COR-L47 (cell line): ENCODE measurements at regions not wholly inside any gene's neighbourhood (a gene's known extent, or its start where the extent isn't known, plus 50 kb on each side); places are given as distances from the start of the nearest gene placed in this dataset.

Experiments
- DNase-seq: peaks from one replicate; lab custom pipeline; 2025; lab: John Stamatoyannopoulos, UW

DNA sequence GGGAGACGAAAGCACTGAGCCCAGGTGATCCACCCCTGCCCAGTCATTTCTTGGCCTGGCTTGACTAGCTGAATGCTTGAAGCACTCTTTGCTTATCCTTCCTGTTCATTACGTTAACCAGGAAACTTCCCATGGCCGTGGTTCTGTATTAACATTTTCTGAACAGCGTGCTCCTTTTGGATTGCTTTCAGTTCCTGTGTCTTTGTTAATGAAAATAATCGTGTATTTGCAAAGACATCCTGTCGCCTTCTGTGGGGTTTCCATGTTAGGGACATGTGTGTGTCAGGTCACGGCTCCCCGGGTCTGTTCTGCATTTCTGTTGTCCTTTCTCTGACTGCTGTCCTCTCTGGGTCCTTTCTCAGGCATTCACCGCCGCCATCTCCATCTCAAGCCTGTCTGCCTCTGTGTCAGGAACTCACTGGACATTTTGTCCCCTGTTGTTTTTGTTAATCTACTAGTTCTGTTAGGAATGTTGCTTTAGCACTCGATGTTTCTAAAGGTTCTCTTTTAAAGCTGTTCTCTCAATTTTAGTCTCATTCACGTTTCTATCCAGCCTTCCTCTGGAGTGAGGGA is 434.1 kb upstream of the HS6ST1 start:
- DNase-seq: no peak

DNA sequence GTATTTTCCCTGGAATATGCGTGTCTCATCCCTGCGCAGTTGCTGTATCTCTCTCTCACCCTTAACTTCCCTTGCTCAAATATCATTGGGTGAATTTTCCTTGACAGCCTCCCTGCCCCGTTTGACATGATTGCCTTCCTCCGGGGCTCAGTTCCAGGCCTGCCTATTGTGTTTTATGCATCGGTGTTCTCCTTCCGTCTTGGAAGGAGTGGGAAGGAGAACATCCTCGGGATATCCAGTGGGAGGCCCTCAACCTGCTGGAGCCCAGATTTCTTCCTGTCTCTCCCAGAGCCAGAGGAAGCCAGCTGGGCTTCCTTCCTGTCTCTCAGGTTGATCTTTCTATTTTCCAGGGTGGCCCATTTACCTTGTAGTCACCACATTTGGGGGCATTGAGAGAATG is 434.7 kb upstream of the HS6ST1 start:
- DNase-seq: no peak

DNA sequence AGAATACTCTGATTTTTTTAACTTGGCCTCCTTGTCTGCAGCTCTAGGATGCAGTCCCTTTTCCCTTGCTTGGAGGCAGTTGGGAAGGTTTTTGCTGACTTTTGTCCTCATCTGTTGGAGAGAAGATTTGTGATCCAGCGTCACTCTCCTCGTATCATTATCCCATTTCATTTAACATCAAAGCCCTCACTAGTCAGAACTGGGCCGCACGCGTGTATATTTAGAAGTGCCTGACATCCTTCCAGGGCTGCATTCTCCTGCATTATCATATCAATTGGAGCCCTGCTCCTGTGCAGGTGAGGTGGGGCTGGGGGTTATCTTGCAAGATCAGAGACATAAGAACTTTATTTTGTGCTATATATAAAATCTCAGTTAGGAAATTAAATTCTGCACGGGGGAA is 435.1 kb upstream of the HS6ST1 start:
- DNase-seq: no peak

DNA sequence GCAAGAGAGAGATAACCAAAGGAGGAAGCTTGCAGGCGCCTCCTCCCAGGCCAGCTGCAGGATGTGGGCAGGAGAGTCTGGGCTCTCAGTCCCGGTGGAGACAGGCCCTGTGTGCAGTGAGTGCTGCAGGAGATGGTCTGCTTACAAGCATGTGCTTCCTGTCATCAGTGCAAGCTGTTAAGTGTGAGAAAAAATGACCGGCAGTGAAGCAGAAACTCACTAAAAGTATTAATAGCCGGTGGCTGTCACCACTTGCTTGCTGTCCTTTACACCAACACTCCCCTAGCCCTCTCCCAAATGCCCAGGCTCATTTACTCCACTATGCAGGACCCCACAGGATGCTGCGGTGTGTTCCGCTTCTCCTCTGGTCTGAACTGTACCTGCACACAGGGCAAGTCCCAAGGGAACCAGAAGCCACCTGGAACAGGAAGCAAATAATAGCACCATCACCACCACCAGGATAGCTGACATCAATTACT is 435.6 kb upstream of the HS6ST1 start:
- no peak for DNase-seq

DNA sequence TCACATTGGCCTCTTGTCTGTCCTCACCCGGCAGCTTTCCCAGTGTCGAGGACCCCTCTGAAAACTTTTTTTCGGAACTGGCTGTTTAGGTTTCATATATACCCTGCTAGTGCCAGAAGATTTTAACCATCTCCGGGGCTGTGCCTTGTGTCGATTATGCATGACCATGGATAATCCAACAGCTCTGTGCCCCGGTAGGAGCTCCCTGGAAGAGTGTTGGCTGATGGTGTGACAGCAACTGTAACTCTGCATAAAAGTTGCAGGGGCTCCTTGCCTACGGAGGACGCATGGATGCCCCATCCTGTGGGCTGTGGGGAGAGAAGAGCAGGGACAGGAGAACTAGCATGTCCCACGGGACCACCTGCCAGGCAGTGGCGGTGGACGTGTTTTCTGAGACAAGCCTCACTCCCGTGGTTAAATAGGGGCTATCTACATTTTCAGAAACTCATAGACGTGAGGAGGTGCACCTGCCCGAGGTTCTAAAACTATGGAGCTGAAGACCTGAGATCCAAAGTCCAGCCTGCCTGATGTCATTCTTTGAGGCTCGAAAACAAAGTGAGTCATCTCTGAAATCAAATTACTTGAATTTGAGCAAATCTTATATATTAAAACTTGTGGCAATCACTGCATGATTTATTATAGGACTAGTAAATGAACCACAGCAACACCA is 437.2 kb upstream of the HS6ST1 start:
- no peak for DNase-seq

DNA sequence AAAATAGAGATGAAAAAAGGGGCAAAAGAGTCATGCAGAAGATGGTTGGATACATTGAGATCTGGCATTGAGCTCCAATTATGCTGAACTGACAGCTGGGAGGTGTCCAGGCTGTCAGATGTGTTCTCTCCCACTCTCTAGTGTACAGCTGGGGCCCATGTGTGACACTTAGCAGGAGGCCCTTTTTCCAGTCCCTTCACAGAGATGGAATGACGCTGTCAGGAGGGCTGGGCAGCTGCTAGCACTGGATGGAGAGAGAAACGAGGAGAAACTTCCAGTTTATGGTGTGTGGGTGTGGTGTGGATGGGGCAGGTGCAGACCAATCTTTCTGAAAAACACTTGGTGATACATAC is 437.7 kb upstream of the HS6ST1 start:
- DNase-seq: no peak

DNA sequence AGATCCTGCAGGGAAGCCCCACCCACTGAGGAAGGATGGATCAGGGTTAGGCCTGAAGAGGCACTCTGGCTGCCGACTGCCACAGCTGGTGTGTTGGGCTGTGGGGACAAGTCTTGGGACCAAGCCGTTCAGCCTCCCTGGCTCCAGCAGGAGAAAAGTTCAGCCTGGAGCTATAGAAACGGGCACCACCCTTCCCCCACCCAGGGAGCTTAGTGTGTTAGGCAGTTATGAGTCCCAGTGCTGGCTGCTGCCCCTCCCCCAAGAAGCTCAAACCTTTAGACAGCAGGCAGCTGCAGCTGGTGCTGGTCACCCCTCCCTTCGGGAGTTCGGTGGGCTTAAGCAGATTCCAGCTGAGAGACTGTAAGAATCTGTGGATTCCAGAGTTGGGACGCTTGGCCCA is 447.1 kb upstream of the HS6ST1 start:
- DNase-seq: no peak

DNA sequence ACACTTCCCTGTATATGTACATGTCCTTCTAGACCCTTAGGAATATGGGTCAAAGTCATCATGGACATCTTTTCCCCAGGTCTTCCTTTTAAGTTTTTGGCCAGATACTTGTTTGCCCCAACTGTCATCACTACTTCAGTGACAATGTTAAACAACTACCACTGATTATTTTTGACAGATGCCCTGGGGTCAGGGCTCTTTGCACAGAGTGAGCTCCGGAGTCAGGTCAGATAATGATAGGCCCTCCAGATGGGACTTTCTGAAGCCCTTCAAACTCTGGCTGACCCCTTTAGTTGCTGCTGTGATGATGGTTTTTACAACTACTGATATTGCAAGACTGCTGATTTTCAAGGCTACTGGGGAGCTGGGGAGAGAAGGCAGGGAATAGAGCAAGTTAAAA is 449.4 kb upstream of the HS6ST1 start:
- DNase-seq: no peak

DNA sequence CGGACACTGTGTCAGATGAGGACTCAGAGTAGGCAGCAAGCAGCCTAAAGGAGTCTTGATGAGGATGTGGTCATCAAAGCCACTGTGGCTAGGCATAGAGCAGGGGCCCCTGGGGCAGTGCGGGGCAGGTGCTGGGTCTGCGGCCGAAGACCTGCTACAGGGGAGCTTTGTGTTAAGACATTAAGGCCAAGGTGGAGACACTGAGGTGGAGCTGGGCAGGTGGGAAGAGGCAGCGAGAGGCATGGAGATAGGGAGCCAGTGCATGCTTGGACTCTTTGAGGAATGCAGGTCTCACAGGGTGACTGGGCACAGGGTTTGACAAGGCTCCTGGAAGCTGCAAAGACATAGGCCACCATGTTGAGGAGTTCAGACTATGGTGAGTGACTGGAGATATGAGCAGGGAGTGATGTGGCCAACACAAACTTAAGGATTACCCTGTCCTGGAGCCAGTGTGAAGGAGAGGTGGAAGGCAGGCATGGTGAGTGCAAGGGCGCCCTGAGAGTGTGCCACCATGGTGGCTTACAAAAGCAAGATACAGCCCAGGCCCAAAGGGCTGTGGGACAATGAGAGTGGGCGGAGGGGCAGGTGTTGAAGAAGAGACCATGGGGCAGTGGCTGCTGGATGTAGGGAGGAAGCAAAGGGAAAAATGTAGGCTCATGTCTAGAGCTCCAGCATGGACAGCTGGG is 450.9 kb upstream of the HS6ST1 start:
- no peak for DNase-seq

DNA sequence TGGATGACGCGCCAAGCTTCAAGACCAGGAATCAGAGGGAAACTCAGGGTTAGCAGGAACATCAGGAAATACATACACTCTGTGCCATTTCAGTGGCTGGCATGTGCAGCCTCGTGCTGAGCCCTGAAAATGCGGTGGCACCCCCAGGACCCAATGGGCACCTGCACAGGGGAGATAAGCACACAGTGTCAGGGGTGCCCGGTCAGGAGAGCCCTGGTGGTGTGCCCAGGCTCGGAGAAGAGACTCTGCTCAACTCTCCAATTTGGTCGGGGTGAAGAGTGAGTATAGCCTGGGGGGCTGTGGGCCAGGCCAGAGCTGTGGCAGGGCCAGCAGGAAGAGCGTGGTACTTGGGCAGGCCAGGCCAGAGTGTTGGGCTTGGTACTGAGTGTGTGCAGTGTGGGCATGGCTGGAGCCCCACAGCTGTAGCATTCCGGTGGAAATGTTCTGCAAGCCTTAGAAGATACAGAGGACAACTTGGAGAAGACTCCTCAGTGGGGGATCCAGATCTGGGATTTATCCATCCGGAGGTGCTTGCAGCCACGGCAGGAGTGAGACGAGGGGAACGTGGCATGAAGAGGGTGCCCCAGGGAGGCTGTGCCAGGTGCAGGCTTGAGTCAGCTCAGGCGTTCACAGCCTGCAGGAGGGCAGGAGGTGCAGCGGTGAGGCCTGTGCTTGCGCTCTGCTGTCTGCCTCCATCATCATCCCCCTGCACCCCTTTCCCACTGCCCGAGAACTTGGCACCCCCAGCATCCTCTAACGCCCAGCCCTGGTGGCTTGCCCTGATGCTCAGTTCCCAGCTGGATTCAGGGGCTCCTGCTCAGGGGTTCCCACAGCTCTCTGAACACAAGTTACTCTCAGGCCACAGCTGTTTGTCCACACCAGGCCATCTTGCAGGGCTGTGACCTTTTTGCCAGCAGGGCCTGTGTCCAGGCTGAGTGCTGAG is 451.7 kb upstream of the HS6ST1 start:
- no peak for DNase-seq

DNA sequence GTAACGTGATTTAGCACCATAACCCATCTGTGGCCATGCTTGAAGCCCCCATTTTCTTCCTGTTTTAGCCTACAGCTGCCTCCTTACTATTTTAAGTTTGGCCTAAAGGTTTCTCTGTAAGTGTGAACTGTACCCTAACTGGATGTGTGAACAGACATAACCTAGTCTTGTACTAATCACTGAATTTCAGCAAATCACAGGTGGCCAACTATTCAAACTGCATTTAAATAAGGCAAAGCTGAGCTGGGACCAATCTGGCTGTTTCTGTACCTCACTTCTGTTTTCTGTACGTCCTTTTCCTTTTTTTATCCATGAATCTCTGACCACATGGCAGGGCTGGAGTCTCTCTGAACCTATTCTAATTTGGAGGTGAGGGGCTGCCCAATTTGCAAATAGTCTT is 452.7 kb upstream of the HS6ST1 start:
- DNase-seq: no peak

DNA sequence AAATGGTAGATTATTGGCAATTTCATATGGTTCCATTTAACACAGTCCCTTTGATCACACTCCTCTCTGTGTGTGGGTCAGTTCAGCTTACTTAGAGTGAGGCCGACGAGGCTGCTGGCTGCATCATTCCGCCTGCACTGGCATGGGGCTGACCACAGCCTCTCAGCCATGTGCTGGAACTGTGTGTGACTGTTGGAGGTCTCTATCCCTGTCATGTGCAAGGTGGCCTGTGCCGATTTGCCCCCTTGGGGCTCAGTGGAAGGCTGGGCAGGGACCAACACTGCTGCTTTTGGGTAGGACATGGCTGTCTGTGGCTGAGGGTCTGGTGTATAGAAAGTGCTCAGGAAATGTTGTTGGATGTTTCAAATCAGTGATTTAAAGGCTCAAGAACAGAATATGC is 454.0 kb upstream of the HS6ST1 start:
- no peak for DNase-seq

DNA sequence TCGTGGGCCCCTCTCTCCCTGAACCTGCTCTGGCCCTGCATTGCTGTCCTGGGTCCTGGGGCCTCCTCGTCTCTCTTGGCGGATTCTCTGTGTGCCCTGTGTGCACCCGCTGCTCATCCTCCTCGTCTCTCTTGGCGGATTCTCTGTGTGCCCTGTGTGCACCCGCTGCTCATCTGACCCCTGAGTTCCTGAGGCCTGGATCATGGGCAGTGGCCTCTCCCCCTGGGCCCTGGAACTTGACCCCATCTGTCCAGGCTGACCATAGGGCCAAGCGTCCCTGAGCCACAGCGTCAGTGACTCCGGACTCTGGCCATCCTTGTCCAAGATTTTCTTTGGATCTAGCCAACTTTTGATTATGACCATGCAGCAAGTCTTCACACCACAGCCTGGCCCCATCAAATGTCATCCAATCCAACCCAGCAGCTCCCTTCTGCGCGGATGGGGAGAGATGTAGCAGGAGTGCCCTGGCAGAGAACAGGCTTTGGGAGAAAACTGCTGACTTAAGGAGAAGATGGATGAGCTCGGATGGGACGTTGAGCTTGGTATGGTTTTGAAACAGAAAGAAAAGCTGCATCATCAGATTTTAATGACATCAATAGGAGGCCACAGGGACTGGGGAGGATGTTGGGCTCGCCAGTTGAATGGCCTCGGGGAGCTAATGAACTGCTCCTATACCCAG is 455.1 kb upstream of the HS6ST1 start:
- DNase-seq: no peak

DNA sequence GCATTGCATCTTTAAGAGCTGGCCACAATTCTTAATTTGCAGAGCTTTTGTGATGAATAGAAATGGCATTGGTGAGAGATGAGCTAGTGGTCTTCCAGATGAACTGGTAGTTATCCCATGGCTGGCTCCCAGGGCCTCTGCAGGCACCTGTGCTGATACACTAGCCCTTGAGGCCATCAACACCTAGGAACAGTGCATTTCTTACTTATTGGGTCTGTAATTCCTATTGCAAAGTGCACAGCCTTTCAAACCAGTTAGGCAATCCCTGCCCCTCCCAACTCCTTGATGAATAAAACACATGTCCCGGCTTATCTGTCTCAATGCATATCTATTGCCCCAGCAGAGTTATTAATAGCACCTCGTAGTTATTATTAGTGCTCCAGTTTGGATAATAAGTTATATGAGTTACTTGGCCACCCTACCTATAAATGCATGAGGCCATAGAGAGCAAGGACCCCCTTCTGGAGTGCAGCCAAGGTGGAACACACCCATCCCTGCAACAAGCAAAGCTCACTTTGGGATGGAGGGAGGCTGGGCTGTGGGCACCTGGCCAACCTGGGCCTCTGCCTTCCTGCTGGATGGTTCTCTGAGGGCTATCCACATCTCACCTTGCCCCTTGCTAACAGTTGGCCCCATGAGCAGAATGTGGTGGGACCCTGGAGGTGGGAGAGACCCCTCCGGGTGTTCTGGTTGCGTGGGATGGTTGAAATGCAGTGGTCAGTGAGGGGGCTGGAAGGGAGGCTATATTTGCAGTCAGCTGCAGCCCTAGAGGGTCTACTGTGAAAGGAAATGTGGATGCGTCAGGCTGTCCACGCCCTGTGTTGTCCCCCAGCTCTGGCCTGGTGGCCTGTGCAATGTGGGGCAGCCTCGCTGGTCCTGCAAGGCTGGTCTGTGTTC is 455.9 kb upstream of the HS6ST1 start:
- DNase-seq: no peak

DNA sequence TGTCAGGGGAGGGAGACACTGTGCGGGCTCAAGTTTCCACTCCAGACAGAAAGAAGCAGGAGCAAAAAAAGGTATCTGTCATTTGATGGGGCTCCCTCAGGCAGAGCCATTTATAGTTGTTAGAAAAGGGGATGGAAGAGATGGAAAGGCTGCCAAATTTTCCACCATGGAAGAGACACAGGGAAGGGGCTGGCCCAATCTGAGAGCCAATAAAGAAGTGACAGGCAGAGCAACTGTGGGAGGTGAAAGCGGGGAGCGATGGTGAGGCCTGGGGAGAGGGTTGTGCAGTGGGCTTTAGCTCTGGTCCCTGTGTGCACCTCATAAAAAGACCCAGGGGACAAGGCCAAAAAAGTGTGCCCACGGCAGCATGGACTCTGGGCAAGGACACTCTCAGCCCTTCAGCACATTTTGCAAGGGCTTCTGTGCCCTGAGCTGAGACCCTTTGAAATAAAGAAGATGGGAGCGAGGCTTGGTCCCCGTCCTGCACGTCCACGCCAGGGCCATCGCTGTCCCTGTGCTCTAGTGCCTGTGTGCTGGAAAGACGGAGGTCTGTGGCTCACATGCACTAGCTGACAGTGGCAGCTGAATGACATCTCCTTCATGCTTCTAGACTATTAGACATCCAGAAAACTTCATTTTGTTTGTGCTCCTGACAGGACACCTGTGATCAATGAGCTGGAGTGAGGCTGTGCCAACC is 456.7 kb upstream of the HS6ST1 start:
- no peak for DNase-seq

DNA sequence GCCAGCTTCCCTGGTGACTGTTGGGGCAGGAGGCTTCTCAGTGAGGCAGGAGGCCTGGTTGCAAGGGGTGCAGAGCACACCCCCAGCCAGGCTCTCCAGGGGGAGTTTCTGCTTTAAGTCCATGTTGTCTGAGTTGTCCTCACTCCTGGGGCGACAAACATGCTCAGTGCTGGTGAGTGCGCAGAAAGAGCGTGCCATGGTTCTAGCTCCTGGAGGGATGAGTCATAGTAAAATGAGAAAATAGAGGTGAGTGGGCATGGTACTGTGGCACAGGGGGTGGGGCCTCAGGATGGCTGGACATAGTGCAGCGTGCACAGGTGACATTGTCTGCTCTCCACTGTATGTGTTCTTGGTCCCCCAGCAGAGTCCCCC is 457.2 kb upstream of the HS6ST1 start:
- no peak for DNase-seq

DNA sequence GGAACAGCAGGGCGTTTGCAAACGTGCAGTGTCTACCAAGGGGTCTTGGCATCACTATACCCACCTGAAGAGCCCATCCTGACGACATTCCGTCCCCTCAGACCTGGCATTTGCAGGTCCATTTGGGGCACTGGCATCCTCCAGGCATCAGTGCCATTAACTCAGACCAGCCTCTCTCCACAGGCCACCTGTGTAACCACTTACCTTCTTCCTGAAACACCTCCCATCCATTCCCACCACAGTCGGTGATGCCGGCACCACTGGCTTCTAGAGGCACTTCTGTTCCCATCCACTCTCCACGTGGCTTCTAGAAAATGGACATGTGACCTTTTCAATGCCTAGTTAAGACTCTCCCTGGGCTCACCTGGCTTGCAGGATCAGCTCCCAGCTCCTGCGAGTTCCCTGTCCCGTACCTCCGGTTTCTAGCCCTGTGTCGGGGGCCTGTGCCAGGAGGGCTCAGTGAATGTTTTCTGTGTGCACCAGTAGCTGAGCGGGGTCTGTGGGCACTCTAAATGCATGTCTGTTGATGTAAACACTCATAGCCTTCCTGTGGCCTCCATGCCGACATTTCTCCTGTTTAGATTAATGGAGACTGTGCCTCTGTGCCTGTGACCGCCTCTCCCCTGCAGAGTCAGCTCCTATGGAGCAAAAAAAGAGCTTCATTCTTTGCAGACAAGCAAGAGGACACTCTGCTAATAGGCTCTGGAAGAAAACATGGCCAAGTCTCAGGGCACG is 458.0 kb upstream of the HS6ST1 start:
- DNase-seq: no peak

DNA sequence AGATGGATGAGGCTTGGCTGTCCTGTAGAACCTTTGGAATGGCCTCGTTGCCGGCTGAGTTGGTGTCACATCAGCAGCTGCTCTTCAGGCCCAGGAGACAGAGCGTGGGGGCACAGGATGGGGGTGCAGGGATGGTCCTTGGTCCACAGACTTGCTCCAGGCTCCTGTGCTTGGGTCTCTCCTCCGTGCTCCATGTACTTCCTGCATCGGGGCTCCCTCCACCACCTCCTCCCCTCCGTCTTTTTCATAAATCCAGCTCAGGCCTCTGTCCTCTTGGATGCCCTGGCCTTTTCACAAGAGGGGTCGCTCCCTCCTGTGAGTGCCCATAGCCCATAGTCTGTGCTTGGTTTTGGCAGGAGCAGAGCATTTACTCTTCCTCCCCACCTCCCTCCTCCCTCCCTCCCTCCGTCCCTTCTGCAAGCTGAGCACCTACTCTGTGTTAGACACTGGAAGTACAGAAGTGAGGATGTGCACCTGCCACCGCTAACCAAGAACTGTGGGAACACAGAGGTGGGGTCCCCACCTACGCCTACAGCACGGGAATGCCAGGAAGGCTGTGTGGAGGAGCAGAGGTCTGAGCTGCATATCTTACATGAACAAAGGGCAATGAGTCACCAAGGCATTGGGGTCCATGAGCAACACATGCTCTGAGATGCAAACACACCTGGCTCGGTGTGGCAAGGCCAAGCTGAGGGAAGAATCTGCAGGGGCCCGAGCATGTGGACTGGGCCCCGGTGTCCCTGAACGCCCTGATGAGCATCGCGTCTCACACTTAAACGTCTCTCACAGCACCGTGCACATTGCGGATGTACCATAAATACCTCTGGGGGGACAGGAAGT is 458.7 kb upstream of the HS6ST1 start:
- no peak for DNase-seq

DNA sequence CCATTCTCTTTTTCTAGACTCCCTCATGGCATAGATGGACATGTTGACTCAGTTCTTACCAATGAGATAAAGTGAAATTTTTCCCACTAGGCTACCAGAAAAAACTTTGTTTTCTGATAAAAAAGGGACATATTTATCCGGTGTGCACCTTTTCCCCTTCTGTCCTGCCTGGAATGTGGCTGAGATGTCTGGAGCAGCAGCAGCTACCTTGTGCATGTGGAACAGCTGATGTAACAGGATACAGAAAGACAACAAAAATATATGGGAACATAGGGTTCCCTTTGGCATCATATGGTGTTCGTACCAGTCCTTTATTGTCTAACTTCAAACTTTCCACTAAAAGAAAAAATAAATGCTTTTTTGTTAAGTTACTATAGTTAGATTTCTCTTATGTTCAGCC is 460.2 kb upstream of the HS6ST1 start:
- DNase-seq: no peak
